GM12878 (cell line): ENCODE measurements at regions not wholly inside any gene's neighbourhood (a gene's known extent, or its start where the extent isn't known, plus 50 kb on each side); places are given as distances from the start of the nearest gene placed in this dataset.

Experiments used
- ATAC-seq: fragments of 200-7000 bp; cut with Tn5 transposase; 3 replicates; pipeline ENCODE4 v1.9.1; 2020; ENCODE audit warnings: mild to moderate bottlenecking, moderate library complexity
- BruUV-seq: library from RNA; stranded (reverse); fragments of 400-500 nt; replicated peaks from 2 replicates; lab custom pipeline; 2021; lab: Mats Ljungman, UMichigan
- CTCF ChIA-PET: fragments of 300-600 bp; sonication (Branson Sonifier 250); formaldehyde crosslinking; extraction: SDS; loops from one replicate; lab custom pipeline; 2021; ENCODE audit warnings: inconsistent platforms; lab: Yijun Ruan, JAX
- POLR2A ChIA-PET: fragments of 350-600 bp; formaldehyde crosslinking; extraction: SDS; loops from one replicate; lab custom pipeline; 2021; ENCODE audit warnings: inconsistent platforms; lab: Charles Lee
- RAD21 ChIA-PET: fragments of 300-600 bp; sonication (Branson Sonifier 250); formaldehyde crosslinking; loops from one replicate; lab custom pipeline; 2023; ENCODE audit warnings: antibody characterized with exemption; ENCODE audit not compliant: unreplicated experiment; lab: Charles Lee
- SMC1A ChIA-PET: fragments of 300-600 bp; sonication (Branson Sonifier 250); formaldehyde crosslinking; loops from one replicate; lab custom pipeline; 2023; ENCODE audit not compliant: unreplicated experiment, uncharacterized antibody; lab: Charles Lee
- DNase-seq: peaks from one replicate; pipeline ENCODE4 v3.0.0-alpha.2; 2011; ENCODE audit warnings: low read depth, low spot score
- FAIRE-seq: peaks from 3 replicates; lab custom pipeline; 2011; peaks lifted over from hg19 to GRCh38; lab: Jason Lieb, UNC
- H2AFZ ChIP-seq: 2 replicates; pipeline ENCODE4 v1.6.0; 2011; ENCODE audit warnings: low read depth, low read length, control low read depth; ENCODE audit not compliant: control insufficient read depth
- H3K27ac ChIP-seq: 2 replicates; pipeline ENCODE4 v1.5.1; 2011; ENCODE audit warnings: control low read depth; ENCODE audit not compliant: control insufficient read depth, insufficient read depth
- H3K27me3 ChIP-seq, 2 experiments: replicated peaks in 1 of 2; 2 replicates each; pipeline versions ENCODE4 v1.6.0 to v1.6.1; 2011; ENCODE audit warnings: low read length in 1 of 2; ENCODE audit not compliant: control insufficient read depth in 2 of 2, insufficient read depth in 2 of 2
- H3K36me3 ChIP-seq, 2 experiments: 2 replicates each; pipeline ENCODE4 v1.5.1; 2011; ENCODE audit warnings: low read length in 1 of 2; ENCODE audit not compliant: control insufficient read depth in 2 of 2, insufficient read depth in 2 of 2
- H3K4me1 ChIP-seq: 2 replicates; pipeline ENCODE4 v1.6.1; 2011; ENCODE audit warnings: mild to moderate bottlenecking, low read length, moderate library complexity, mixed read lengths; ENCODE audit not compliant: control insufficient read depth, insufficient read depth
- H3K4me2 ChIP-seq: 2 replicates; pipeline ENCODE4 v1.6.0; 2011; ENCODE audit warnings: control low read depth; ENCODE audit not compliant: control insufficient read depth, insufficient read depth
- H3K4me3 ChIP-seq: fragments of 200-600 bp; sonication (generic); 2 replicates; pipeline ENCODE4 v1.5.1; 2016
- H3K79me2 ChIP-seq: 2 replicates; pipeline ENCODE4 v1.6.0; 2011; ENCODE audit warnings: low read length; ENCODE audit not compliant: control insufficient read depth, insufficient read depth
- H3K9ac ChIP-seq: 2 replicates; pipeline ENCODE4 v1.8.0; 2011; ENCODE audit warnings: low read length, control low read depth, mixed read lengths; ENCODE audit not compliant: control insufficient read depth, insufficient read depth
- H3K9me3 ChIP-seq: replicated peaks from 3 replicates; pipeline ENCODE4 v1.5.1; 2011; ENCODE audit warnings: mild to moderate bottlenecking, low read length; ENCODE audit not compliant: control insufficient read depth, insufficient read depth
- H4K20me1 ChIP-seq: 2 replicates; pipeline ENCODE4 v1.6.0; 2011; ENCODE audit not compliant: control insufficient read depth, insufficient read depth
- BRCA1 ChIP-seq: IDR thresholded peaks from 2 replicates; pipeline ENCODE4 v1.6.1; 2011; ENCODE audit warnings: low read depth, low read length, improper control_type of control experiment
- CHD1 ChIP-seq: IDR thresholded peaks from 2 replicates; pipeline ENCODE4 v1.6.1; 2012; ENCODE audit warnings: low read depth, low read length, improper control_type of control experiment
- EGR1 ChIP-seq, 2 experiments: IDR thresholded peaks; 1 replicate in 1 of 2; 2 replicates in 1 of 2; pipeline ENCODE4 v1.6.1; 2011 to 2012; ENCODE audit warnings: low read depth in 2 of 2, low read length in 2 of 2, borderline replicate concordance in 1 of 2, mild to moderate bottlenecking in 1 of 2, moderate library complexity in 1 of 2
- ESRRA ChIP-seq: IDR thresholded peaks from 2 replicates; pipeline ENCODE4 v1.6.1; 2012; ENCODE audit warnings: mild to moderate bottlenecking, low read length, improper control_type of control experiment
- HDAC2 ChIP-seq: fragments of 200-600 bp; sonication (generic); IDR thresholded peaks from 2 replicates; pipeline ENCODE4 v1.6.1; 2017
- IRF4 ChIP-seq: IDR thresholded peaks from 2 replicates; pipeline ENCODE4 v1.6.1; 2011; ENCODE audit warnings: low read depth, low read length
- KDM1A ChIP-seq: fragments of 200-600 bp; sonication (generic); IDR thresholded peaks from 2 replicates; pipeline ENCODE4 v1.6.1; 2016; ENCODE audit warnings: borderline replicate concordance
- NFYB ChIP-seq: IDR thresholded peaks from 2 replicates; pipeline ENCODE4 v1.6.1; 2011; ENCODE audit warnings: low read depth, mild to moderate bottlenecking, low read length, improper control_type of control experiment, moderate library complexity; ENCODE audit not compliant: insufficient read depth
- POLR2AphosphoS2 ChIP-seq: IDR thresholded peaks from 2 replicates; pipeline ENCODE4 v1.6.1; 2011; ENCODE audit warnings: low read depth, mild to moderate bottlenecking, low read length, improper control_type of control experiment, moderate library complexity
- POLR2AphosphoS5 ChIP-seq: IDR thresholded peaks from 2 replicates; pipeline ENCODE4 v1.6.1; 2011; ENCODE audit warnings: mild to moderate bottlenecking, low read length, inconsistent platforms
- SMC3 ChIP-seq: IDR thresholded peaks from 2 replicates; pipeline ENCODE4 v1.6.1; 2011; ENCODE audit warnings: low read length, improper control_type of control experiment, borderline replicate concordance
- STAT1 ChIP-seq: fragments of 450-650 bp; conservative IDR thresholded peaks from 2 replicates; pipeline ENCODE4 v1.6.1; 2014; ENCODE audit warnings: antibody characterized with exemption, mild to moderate bottlenecking
- TARDBP ChIP-seq: IDR thresholded peaks from 2 replicates; pipeline ENCODE4 v1.6.1; 2016; ENCODE audit warnings: borderline replicate concordance
- ZBTB40 ChIP-seq: fragments of 450-650 bp; IDR thresholded peaks from 2 replicates; pipeline ENCODE4 v1.6.1; 2016; ENCODE audit warnings: mild to moderate bottlenecking, moderate library complexity, borderline replicate concordance
- ZZZ3 ChIP-seq: IDR thresholded peaks from 2 replicates; pipeline ENCODE4 v1.6.1; 2011; ENCODE audit warnings: low read depth; ENCODE audit not compliant: control insufficient read depth, insufficient read length
- WGBS: methylation state at CpG from one replicate; pipeline ENCODE4 v1.1.6; 2016; ENCODE audit warnings: low lambda C conversion rate; ENCODE audit not compliant: insufficient replicate concordance, insufficient coverage; ENCODE audit errors: missing lambda C conversion rate; 5-methylcytosine and 5-hydroxymethylcytosine counted together
- in situ Hi-C: fragments of 300-500 bp; cut with MboI; formaldehyde crosslinking; loops from 9 replicates; pipeline ENCODE4 v1.14.3; 2018; ENCODE audit warnings: mixed read lengths
- intact Hi-C: fragments of 100-400 bp; cut with micrococcal nuclease; formaldehyde crosslinking; loops from one replicate; pipeline ENCODE4 v1.14.2; 2022; ENCODE audit not compliant: unreplicated experiment
- TF ChIP-seq, protein P1 (sequence below): fragments of 450-650 bp; IDR thresholded peaks from 2 replicates; pipeline ENCODE4 v1.6.1; 2017; ENCODE audit warnings: mild to moderate bottlenecking

- ChIA-PET CTCF (no interaction called here), POLR2A (no interaction called here), SMC1A (interaction anchor here (1.2 kb wide), 1 partner anchor 47 kb away, joined by 3 read pairs; no protein-coding TSS in a partner anchor), RAD21 (no interaction called here)
- ATAC-seq: no peak
- Histone ChIP-seq H3K79me2 (no peaks in the 10 kb centered on the region), H3K4me2 (no peak overlapping the region), H3K4me3 (no peak overlapping the region), H3K9ac (no peak overlapping the region), H3K9me3 (no peaks in the 10 kb centered on the region), H3K27me3 (peaks cover 0 to 2% of the 10 kb centered on the region in 2 experiments; a peak in 3 of 4 replicates), H2AFZ (no peak overlapping the region), H3K36me3 (no peaks in the 10 kb centered on the region), H4K20me1 (no peaks in the 10 kb centered on the region), H3K4me1 (no peaks in the 10 kb centered on the region), H3K27ac (no peak overlapping the region)
- DNase-seq: no peak
- in situ Hi-C loops (no loop called here), intact Hi-C loops (no loop called here)
- WGBS: 57% methylated on average over 18 of the region's 18 CpGs
- BruUV-seq: no TSS peak
- TF ChIP-seq TARDBP: no peak
- no peak for TF ChIP-seq KDM1A
- no peak for TF ChIP-seq ZZZ3
- no peak for TF ChIP-seq SMC3
- TF ChIP-seq BRCA1: no peak
- TF ChIP-seq ZBTB40: no peak
- no peak for TF ChIP-seq EGR1 (IDR thresholded peaks at IDR 0.05; ENCODE audit: borderline replicate concordance in 1 of 2, low read depth in 2 of 2, low read length in 2 of 2)
- TF ChIP-seq IRF4: no peak
- TF ChIP-seq, protein P1, sequence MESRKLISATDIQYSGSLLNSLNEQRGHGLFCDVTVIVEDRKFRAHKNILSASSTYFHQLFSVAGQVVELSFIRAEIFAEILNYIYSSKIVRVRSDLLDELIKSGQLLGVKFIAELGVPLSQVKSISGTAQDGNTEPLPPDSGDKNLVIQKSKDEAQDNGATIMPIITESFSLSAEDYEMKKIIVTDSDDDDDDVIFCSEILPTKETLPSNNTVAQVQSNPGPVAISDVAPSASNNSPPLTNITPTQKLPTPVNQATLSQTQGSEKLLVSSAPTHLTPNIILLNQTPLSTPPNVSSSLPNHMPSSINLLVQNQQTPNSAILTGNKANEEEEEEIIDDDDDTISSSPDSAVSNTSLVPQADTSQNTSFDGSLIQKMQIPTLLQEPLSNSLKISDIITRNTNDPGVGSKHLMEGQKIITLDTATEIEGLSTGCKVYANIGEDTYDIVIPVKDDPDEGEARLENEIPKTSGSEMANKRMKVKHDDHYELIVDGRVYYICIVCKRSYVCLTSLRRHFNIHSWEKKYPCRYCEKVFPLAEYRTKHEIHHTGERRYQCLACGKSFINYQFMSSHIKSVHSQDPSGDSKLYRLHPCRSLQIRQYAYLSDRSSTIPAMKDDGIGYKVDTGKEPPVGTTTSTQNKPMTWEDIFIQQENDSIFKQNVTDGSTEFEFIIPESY: no peak
- TF ChIP-seq STAT1: no peak
- no peak for TF ChIP-seq CHD1
- no peak for TF ChIP-seq HDAC2
- TF ChIP-seq ESRRA: no peak
- TF ChIP-seq POLR2AphosphoS5: no peak
- no peak for TF ChIP-seq POLR2AphosphoS2
- TF ChIP-seq NFYB: no peak
- no peak for FAIRE-seq
Measured at GRCh38 chr9:129430940-129431643, 189.8 kb downstream of the C9orf50 start.
